Sigmoid colon (tissue), 4 donors: ENCODE measurements at regions not wholly inside any gene's neighbourhood (a gene's known extent, or its start where the extent isn't known, plus 50 kb on each side); places are given as distances from the start of the nearest gene placed in this dataset.

Source experiments
- POLR2A ChIP-seq, 2 donors: fragments of 450-650 bp; IDR thresholded peaks; one replicate each; pipeline ENCODE4 v1.6.1; 2016; ENCODE audit warnings: antibody characterized with exemption in 2 of 2, mild to moderate bottlenecking in 2 of 2, moderate library complexity in 2 of 2
- POLR2AphosphoS5 ChIP-seq, 4 donors: sonication (generic); formaldehyde crosslinking; IDR thresholded peaks; one replicate each; pipeline ENCODE4 v1.6.1; 2017; ENCODE audit warnings: antibody characterized with exemption in 4 of 4
- TF ChIP-seq, protein P1 (sequence below), 4 experiments: fragments of 450-650 bp in 3 of 4; fragments of 200-600 bp in 1 of 4; IDR thresholded peaks; one replicate each; pipeline ENCODE4 v1.5.1; 2016 to 2019; ENCODE audit warnings: antibody characterized with exemption in 4 of 4, mild to moderate bottlenecking in 3 of 4, moderate library complexity in 2 of 4

DNA sequence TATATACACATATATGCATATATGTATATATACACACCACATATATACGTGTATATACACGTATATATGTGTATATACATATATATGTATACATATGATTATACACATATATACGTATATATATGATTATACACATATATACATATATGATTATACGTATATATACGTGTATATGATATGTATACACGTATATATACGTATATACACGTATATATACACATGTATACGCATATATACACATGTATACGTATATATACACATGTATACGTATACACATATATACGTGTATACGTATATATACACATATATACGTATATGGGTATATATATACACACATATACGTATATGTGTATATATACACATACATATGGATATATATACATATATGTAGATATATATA is 62.1 kb upstream of the HMGXB4 start:
- TF ChIP-seq, protein P1, sequence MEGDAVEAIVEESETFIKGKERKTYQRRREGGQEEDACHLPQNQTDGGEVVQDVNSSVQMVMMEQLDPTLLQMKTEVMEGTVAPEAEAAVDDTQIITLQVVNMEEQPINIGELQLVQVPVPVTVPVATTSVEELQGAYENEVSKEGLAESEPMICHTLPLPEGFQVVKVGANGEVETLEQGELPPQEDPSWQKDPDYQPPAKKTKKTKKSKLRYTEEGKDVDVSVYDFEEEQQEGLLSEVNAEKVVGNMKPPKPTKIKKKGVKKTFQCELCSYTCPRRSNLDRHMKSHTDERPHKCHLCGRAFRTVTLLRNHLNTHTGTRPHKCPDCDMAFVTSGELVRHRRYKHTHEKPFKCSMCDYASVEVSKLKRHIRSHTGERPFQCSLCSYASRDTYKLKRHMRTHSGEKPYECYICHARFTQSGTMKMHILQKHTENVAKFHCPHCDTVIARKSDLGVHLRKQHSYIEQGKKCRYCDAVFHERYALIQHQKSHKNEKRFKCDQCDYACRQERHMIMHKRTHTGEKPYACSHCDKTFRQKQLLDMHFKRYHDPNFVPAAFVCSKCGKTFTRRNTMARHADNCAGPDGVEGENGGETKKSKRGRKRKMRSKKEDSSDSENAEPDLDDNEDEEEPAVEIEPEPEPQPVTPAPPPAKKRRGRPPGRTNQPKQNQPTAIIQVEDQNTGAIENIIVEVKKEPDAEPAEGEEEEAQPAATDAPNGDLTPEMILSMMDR (IDR thresholded peaks at IDR 0.05): no peak
- TF ChIP-seq POLR2A (IDR thresholded peaks at IDR 0.05): no peak
- TF ChIP-seq POLR2AphosphoS5 (IDR thresholded peaks at IDR 0.05): no peak
